Activated T-cell treated with anti-CD3 and anti-CD28 coated beads for 1 hour (primary cell): ENCODE measurements at regions not wholly inside any gene's neighbourhood (a gene's known extent, or its start where the extent isn't known, plus 50 kb on each side); places are given as distances from the start of the nearest gene placed in this dataset.

ENCODE experiments used
- DNase-seq: peaks from one replicate; pipeline ENCODE4 v3.0.0-alpha.2; 2020; ENCODE audit warnings: low read depth

GRCh38 chr5:165104611-165105010 lies 1599.2 kb downstream of the MAT2B start:
- no peak for DNase-seq

- no peak for DNase-seq
Observed at GRCh38 chr5:165108809-165109208, 1603.4 kb downstream of the MAT2B start.

GRCh38 chr5:165119175-165119574 lies 1613.8 kb downstream of the MAT2B start:
- DNase-seq = no peak

DNA sequence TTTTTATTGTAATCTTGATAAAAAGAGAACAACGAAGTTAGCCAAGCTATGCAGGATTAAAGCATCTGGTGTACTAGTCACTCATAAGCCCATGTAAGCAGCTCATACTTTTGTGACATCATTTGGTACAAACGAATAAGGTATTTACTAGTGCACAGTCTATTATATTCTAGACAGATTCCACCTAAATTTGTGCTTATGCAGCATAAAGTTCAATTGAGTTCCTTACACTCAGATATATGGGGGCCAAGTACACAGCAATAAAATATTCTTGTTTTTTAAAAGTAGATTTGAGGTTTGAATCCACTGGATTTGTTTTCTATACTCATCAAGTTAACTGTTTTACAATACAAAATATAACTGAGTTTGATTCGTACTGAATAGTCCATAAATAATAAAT lies 1621.2 kb downstream of the MAT2B start:
- DNase-seq = no peak

GRCh38 chr5:165127941-165128340 lies 1622.5 kb downstream of the MAT2B start:
- no peak for DNase-seq

- no peak for DNase-seq
Observed at GRCh38 chr5:165130656-165131055, 1625.2 kb downstream of the MAT2B start.

GRCh38 chr5:165134155-165134554 lies 1628.7 kb downstream of the MAT2B start:
- DNase-seq = no peak

DNA sequence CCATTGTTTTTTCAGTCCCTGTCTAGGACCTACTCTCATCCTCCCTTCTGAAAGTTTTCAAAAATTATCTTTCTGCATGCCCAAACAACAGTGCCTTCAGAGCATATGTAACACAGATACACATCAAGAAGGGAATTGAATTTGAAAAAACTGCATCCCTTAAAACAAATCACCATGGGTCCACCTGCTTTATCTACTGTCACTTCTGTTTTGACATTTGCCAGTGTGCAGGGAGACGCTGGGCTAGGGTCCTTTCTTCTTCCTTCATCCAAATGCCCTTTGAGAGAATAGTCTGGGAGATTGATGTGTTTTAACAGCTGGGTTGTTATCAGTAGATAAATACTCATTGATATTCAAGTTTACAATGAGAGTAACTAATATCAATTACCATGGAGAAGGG lies 1630.1 kb downstream of the MAT2B start:
- no peak for DNase-seq

- DNase-seq = no peak
Observed at GRCh38 chr5:165137701-165138100, 1632.3 kb downstream of the MAT2B start.

DNA sequence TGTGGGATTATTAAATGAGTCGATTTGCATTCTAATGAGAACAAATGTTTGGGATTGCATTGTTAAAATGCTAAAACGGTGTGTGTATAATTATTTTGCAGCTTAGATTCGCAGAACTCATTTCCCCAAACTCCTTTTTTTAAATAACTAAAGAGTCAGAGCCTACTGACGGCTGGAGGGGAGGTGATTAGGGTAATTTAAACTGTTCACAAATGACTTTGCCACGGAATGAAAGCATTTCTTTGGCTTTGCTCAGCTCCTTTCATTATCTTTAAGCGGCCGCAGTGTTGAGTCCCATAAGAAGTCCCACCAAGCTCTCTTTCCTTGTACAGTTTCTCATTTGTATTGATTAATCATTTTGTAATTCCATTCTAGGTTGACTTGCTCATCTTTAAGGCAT lies 1632.8 kb downstream of the MAT2B start:
- DNase-seq = no peak

GRCh38 chr5:165139262-165139661 lies 1633.8 kb downstream of the MAT2B start:
- DNase-seq = no peak

GRCh38 chr5:165139721-165140120 lies 1634.3 kb downstream of the MAT2B start:
- DNase-seq = no peak

DNA sequence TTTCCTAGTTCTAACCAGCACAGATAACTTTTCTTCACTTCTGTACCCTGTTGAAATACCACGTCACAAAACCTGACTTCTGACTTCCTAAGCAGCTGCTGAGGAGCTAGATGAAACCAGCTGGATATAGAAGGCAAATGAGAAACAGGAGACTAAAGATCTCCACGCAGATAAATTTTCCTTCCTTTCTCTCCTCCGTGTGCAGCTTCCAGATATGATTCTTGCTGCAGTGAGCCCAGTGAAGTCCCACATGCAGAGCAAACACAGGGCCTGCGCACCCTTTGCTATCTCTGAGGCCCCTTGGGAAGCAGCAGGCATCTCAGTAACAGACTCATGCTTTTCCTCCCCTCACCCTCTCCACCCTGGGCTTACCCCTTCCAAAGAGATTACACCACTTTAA lies 1638.3 kb downstream of the MAT2B start:
- no peak for DNase-seq

DNA sequence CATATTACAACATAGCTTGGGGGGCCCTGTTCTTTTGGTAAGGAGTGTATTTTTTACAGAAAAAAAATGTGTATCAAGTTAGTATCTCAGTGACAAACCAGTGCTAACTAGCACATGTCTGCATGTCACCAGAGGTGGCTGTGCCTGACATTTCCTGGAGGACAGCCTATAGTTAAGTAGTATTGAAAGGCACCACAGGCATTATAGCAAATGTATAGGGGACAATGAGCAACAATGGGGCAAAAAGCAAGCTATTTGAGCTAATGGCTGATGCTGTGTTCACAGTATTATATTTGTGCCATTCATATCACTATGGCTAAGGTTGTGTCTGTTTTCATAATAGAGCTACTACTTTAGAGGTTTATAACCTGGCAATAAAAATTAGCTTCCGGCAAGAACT lies 1644.0 kb downstream of the MAT2B start:
- no peak for DNase-seq

GRCh38 chr5:165152058-165152457 lies 1646.6 kb downstream of the MAT2B start:
- DNase-seq = no peak

DNA sequence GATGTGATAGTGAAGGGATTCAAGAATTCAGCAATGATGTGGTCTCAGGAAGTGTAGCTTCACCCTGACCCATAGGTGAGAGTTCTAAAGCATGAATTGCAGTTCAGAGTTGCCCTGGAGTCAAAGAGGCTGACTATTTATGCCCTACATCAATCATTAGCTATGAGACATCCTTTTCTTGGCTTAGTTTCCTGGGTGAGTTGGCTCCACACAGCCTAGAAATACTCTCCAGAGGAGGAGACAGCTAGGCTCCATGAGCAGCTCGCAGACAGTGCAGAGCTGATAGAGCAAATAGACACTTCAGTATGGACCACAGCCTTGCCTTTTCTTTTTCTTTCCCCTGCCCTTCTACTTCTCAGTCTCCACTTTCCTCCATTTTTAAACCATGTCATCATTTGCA lies 1651.8 kb downstream of the MAT2B start:
- DNase-seq = no peak

DNA sequence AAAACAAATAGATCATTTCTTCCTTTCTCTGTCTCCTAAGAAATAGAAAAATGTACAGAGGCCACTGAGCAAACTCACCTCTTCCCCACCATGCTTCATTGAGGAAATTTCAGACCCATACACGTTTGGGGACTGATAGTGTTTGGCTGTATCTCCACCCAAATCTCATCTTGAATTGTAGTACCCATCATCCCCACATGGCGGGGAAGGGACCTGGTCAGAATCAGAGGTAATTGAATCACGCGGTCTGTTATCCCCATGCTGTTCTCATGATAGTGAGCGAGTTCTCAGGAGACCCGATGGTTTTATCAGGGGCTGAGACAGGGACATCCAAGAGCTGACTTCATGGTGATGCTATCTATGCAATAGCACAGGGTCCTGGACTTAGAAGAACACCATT lies 1655.8 kb downstream of the MAT2B start:
- DNase-seq = no peak

- DNase-seq = no peak
Observed at GRCh38 chr5:165163861-165164260, 1658.4 kb downstream of the MAT2B start.

DNA sequence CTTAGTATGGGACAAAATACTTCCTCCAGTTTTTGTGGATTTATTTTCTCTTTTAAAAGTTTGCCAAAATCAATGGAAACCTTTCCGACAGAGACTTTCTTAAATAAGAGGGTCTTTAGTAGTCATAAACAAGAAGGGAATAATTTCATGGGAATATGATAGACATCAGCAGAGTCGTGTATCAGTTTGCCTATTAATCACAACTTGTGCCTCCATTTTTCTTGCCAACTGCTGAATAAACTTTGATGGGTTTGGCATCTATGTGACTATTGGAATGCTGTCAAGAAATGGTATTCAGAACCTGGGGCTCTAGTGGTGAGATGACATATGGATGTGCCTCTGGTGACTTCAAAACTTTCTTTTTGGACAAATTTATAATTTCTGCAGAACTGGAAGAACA lies 1668.2 kb downstream of the MAT2B start:
- DNase-seq = no peak

DNA sequence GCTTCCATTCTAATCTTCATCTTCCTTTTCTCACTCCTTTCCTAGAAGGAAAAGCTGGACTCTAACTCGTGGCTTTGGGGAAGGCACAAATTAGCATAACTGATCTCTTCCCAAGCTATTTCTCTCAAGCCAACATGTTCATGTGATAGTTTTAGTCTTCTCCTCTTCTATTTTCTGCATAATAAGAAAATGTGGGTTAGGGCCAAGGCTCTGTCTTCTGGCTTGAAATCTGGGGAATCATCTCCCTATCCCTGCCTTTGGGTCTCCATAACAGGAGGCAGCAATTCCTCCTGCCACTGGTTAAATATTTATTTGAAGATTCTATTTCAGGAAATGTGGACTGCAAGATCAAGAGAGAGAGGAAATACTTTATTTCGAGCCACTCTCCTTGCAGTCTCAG lies 1669.6 kb downstream of the MAT2B start:
- no peak for DNase-seq

GRCh38 chr5:165184183-165184582 lies 1678.8 kb downstream of the MAT2B start:
- DNase-seq = no peak

DNA sequence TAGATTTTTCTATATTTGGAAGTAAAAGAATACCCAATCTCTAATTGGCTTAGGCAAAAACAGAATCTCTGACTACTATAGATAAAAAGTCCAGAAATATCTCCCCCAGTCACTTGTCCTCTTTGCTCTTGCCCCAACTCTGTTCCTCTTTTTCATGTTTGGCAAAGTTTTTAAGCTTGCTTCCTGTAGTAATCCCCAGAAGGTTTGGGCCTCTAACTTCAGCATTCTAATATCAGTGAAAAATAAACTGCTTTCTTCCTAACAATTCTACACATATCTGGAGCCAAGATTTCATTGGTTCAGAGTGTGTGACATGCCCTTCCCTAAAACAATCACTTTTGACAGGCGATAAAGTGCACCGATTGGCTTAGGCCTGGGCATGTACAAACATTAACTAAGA lies 1680.3 kb downstream of the MAT2B start:
- no peak for DNase-seq

GRCh38 chr5:165187815-165188214 lies 1682.4 kb downstream of the MAT2B start:
- no peak for DNase-seq

DNA sequence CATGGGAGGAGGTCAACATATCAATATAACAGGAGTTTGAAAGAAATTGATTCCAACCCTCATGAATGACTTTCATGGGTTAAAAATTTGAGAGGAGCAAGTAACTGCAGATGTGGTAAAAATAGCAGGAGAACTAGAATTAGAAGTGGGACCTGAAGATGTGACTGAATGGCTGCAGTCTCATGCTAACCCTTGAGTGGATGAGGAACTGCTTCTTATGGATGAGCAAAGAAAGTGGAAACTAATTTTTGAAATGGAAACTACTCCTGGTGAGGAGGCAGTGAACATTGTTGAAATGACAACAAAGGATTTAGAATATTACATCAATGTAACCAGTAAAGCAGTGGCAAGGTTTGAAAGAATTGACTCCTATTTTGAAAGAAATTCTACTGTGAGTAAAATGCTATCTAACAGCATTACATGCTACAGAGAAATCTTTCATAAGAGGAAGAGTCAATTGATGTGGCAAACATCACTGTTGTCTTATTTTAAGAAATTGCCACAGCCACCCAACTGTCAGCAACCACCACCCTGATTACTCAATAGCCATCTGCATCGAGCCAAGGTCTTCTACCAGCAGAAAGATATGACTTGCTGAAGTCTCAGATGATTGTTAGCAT lies 1683.2 kb downstream of the MAT2B start:
- DNase-seq = no peak

GRCh38 chr5:165196961-165197360 lies 1691.5 kb downstream of the MAT2B start:
- DNase-seq = no peak
